ENCODE measurements at regions not wholly inside any gene's neighbourhood (a gene's known extent, or its start where the extent isn't known, plus 50 kb on each side); places are given as distances from the start of the nearest gene placed in this dataset.

- TF ChIP-seq ZNF136 (CRISPR knock-in tag; IDR thresholded peaks at IDR 0.05; ENCODE audit: low read depth), result no peak
- TF ChIP-seq SSRP1 (CRISPR knock-in tag; IDR thresholded peaks at IDR 0.05), result no peak
- no peak for TF ChIP-seq ZBTB21 (CRISPR knock-in tag; IDR thresholded peaks at IDR 0.05)
- peak; percentile 80 for TF ChIP-seq RXRB (CRISPR knock-in tag; IDR thresholded peaks at IDR 0.05; ENCODE audit: borderline replicate concordance)
- no peak; the same call in 1 of the 2 replicates for TF ChIP-seq ZNF558 (CRISPR knock-in tag; IDR thresholded peaks at IDR 0.05; ENCODE audit: borderline replicate concordance)
- peak; percentile 44; the same call in 1 of the 2 replicates for TF ChIP-seq EHMT2 (IDR thresholded peaks at IDR 0.05; ENCODE audit: borderline replicate concordance, low read depth, low read length)
- no peak for TF ChIP-seq NFAT5 (CRISPR knock-in tag; IDR thresholded peaks at IDR 0.05)
- TF ChIP-seq KDM5B (CRISPR knock-in tag; IDR thresholded peaks at IDR 0.05; ENCODE audit: borderline replicate concordance), result no peak
- TF ChIP-seq NCOA2 (CRISPR knock-in tag; IDR thresholded peaks at IDR 0.05), result peak; percentile 47
- peak; percentile 94 for TF ChIP-seq HNF4A (CRISPR knock-in tag; IDR thresholded peaks at IDR 0.05)
- TF ChIP-seq KDM1A (CRISPR knock-in tag; IDR thresholded peaks at IDR 0.05), result peak; percentile 56; the same call in 1 of the 2 replicates
- peak; percentile 85 for TF ChIP-seq HNF4G (IDR thresholded peaks at IDR 0.05; ENCODE audit: borderline replicate concordance, low read depth, low read length)
- TF ChIP-seq HNF4G (CRISPR knock-in tag; IDR thresholded peaks at IDR 0.05; ENCODE audit: borderline replicate concordance, low read depth), result no peak; the same call in 1 of the 2 replicates
- no peak for TF ChIP-seq CREB3 (CRISPR knock-in tag; IDR thresholded peaks at IDR 0.05)
- no peak for TF ChIP-seq TAF15 (IDR thresholded peaks at IDR 0.05; ENCODE audit: low read depth, low read length, poor library complexity, severe bottlenecking)
- TF ChIP-seq SALL1 (CRISPR knock-in tag; IDR thresholded peaks at IDR 0.05), result peak; percentile 82
- no peak for TF ChIP-seq ZSCAN21 (CRISPR knock-in tag; IDR thresholded peaks at IDR 0.05; ENCODE audit: borderline replicate concordance)
- TF ChIP-seq PCBP1 (IDR thresholded peaks at IDR 0.05; ENCODE audit: borderline replicate concordance, low read depth, low read length), result no peak
- no peak for TF ChIP-seq ATF4 (CRISPR knock-in tag; IDR thresholded peaks at IDR 0.05)
- TF ChIP-seq KMT2A (CRISPR knock-in tag; IDR thresholded peaks at IDR 0.05), result no peak
- no peak for TF ChIP-seq PRDM15 (CRISPR knock-in tag; IDR thresholded peaks at IDR 0.05)
These were observed 396.2 kb downstream of the BUD13 start (continued) for GRCh38 chr11:116376547-116376946.

All from HepG2 (cell line).